IMR-90 (cell line): ENCODE measurements at regions not wholly inside any gene's neighbourhood (a gene's known extent, or its start where the extent isn't known, plus 50 kb on each side); places are given as distances from the start of the nearest gene placed in this dataset.

Source experiments
- ATAC-seq: fragments of 200-7000 bp; cut with Tn5 transposase; 2 replicates; pipeline ENCODE4 v1.9.1; 2020; ENCODE audit warnings: low read depth, mild to moderate bottlenecking, moderate library complexity
- BruUV-seq: library from RNA; stranded (reverse); fragments of 400-500 nt; replicated peaks from 2 replicates; lab custom pipeline; 2021; lab: Mats Ljungman, UMichigan
- CTCF ChIA-PET: fragments of 300-600 bp; formaldehyde crosslinking; extraction: SDS; loops from one replicate; lab custom pipeline; 2021; ENCODE audit warnings: antibody characterized with exemption; lab: Yijun Ruan, JAX
- POLR2A ChIA-PET: fragments of 300-600 bp; sonication (Branson Sonifier 250); formaldehyde crosslinking; loops from one replicate; lab custom pipeline; 2022; ENCODE audit warnings: antibody characterized with exemption; ENCODE audit not compliant: unreplicated experiment; lab: Charles Lee
- DNase-seq: peaks from one replicate; pipeline ENCODE4 v3.0.0; 2013
- H2AFZ ChIP-seq: replicated peaks from 2 replicates; pipeline ENCODE3; 2013; ENCODE audit warnings: low read length, mild to moderate bottlenecking; ENCODE audit not compliant: poor library complexity
- H2AK5ac ChIP-seq: 2 replicates; pipeline ENCODE4 v1.6.1; 2013; ENCODE audit warnings: low read depth, low read length, inconsistent platforms
- H2AK9ac ChIP-seq: replicated peaks from 2 replicates; pipeline ENCODE3; 2013; ENCODE audit warnings: mild to moderate bottlenecking, low read depth, low read length, moderate library complexity; ENCODE audit not compliant: poor library complexity
- H2BK120ac ChIP-seq: 2 replicates; pipeline ENCODE4 v1.6.1; 2013; ENCODE audit warnings: low read depth, low read length, inconsistent platforms
- H2BK15ac ChIP-seq: 3 replicates; pipeline ENCODE4 v1.6.1; 2013; ENCODE audit warnings: low read depth, low read length, inconsistent platforms
- H2BK20ac ChIP-seq: 2 replicates; pipeline ENCODE4 v1.6.1; 2013; ENCODE audit warnings: low read depth, mild to moderate bottlenecking, inconsistent platforms, low read length, moderate library complexity
- H2BK5ac ChIP-seq: 2 replicates; pipeline ENCODE4 v1.6.1; 2013; ENCODE audit warnings: mild to moderate bottlenecking, low read depth, low read length, inconsistent platforms; ENCODE audit not compliant: poor library complexity, severe bottlenecking
- H3K14ac ChIP-seq: replicated peaks from 2 replicates; pipeline ENCODE4 v1.6.1; 2013; ENCODE audit warnings: low read depth, low read length, inconsistent platforms
- H3K18ac ChIP-seq: 2 replicates; pipeline ENCODE4 v1.6.1; 2013; ENCODE audit warnings: low read depth, low read length, control low read depth
- H3K23ac ChIP-seq: 2 replicates; pipeline ENCODE4 v1.6.1; 2013; ENCODE audit warnings: low read depth, low read length, inconsistent platforms
- H3K27ac ChIP-seq: 2 replicates; pipeline ENCODE4 v1.5.1; 2013; ENCODE audit warnings: mild to moderate bottlenecking, control low read depth, low read length; ENCODE audit not compliant: insufficient read depth
- H3K27me3 ChIP-seq: 2 replicates; pipeline ENCODE4 v1.6.1; 2013; ENCODE audit warnings: low read length; ENCODE audit not compliant: control insufficient read depth, insufficient read depth
- H3K36me3 ChIP-seq: 2 replicates; pipeline ENCODE4 v1.6.1; 2013; ENCODE audit warnings: low read length, mixed read lengths; ENCODE audit not compliant: control insufficient read depth, insufficient read depth
- H3K4ac ChIP-seq: 2 replicates; pipeline ENCODE4 v1.6.1; 2013; ENCODE audit warnings: low read depth, low read length, inconsistent platforms
- H3K4me1 ChIP-seq: 2 replicates; pipeline ENCODE4 v1.6.1; 2013; ENCODE audit warnings: low read length, mixed read lengths; ENCODE audit not compliant: control insufficient read depth, insufficient read depth
- H3K4me2 ChIP-seq: 2 replicates; pipeline ENCODE4 v1.6.1; 2013; ENCODE audit warnings: low read depth, mild to moderate bottlenecking, control low read depth, low read length, moderate library complexity
- H3K4me3 ChIP-seq: 2 replicates; pipeline ENCODE4 v1.5.1; 2013; ENCODE audit warnings: low read depth, mild to moderate bottlenecking, control low read depth, low read length, moderate library complexity; ENCODE audit not compliant: insufficient read depth
- H3K56ac ChIP-seq: 2 replicates; pipeline ENCODE4 v1.6.1; 2013; ENCODE audit warnings: low read length, inconsistent platforms; ENCODE audit not compliant: insufficient read depth; ENCODE audit errors: extremely low read depth
- H3K79me1 ChIP-seq, 2 experiments: 2 replicates each; pipeline ENCODE4 v1.6.1; 2013; ENCODE audit warnings: low read length in 2 of 2, inconsistent platforms in 1 of 2, low read depth in 1 of 2
- H3K9ac ChIP-seq: 2 replicates; pipeline ENCODE4 v1.6.1; 2013; ENCODE audit warnings: low read depth, low read length, control low read depth
- H3K9me1 ChIP-seq: 2 replicates; pipeline ENCODE4 v1.6.1; 2013; ENCODE audit warnings: low read length, inconsistent platforms; ENCODE audit not compliant: insufficient read depth
- H3K9me3 ChIP-seq: 2 replicates; pipeline ENCODE4 v1.6.1; 2013; ENCODE audit warnings: low read length; ENCODE audit not compliant: control insufficient read depth, insufficient read depth
- H4K20me1 ChIP-seq: 2 replicates; pipeline ENCODE4 v1.6.1; 2013; ENCODE audit warnings: low read length, inconsistent platforms; ENCODE audit not compliant: insufficient read depth
- H4K5ac ChIP-seq: 2 replicates; pipeline ENCODE4 v1.6.1; 2013; ENCODE audit warnings: mild to moderate bottlenecking, low read depth, low read length, control low read depth
- H4K8ac ChIP-seq, 2 experiments: 2 replicates each; pipeline ENCODE4 v1.6.1; 2013; ENCODE audit warnings: low read depth in 2 of 2, low read length in 2 of 2, control low read depth in 1 of 2, inconsistent platforms in 1 of 2
- H4K91ac ChIP-seq: 2 replicates; pipeline ENCODE4 v1.6.1; 2013; ENCODE audit warnings: low read depth, low read length, inconsistent platforms; ENCODE audit not compliant: insufficient read depth
- BHLHE40 ChIP-seq: fragments of 150-350 bp; IDR thresholded peaks from 2 replicates; pipeline ENCODE4 v1.6.1; 2016; ENCODE audit warnings: mild to moderate bottlenecking, low read depth, low read length
- CHD1 ChIP-seq: IDR thresholded peaks from 2 replicates; pipeline ENCODE4 v1.6.1; 2012; ENCODE audit warnings: low read depth, low read length, improper control_type of control experiment
- CTCF ChIP-seq: conservative IDR thresholded peaks from 2 replicates; pipeline ENCODE4 v1.5.1; 2012; ENCODE audit warnings: mild to moderate bottlenecking, low read depth, low read length, improper control_type of control experiment
- ELK1 ChIP-seq: fragments of 150-350 bp; IDR thresholded peaks from 2 replicates; pipeline ENCODE4 v1.6.1; 2016; ENCODE audit warnings: low read depth, mild to moderate bottlenecking, low read length, moderate library complexity, borderline replicate concordance
- FOS ChIP-seq: fragments of 150-350 bp; IDR thresholded peaks from 2 replicates; pipeline ENCODE4 v1.6.1; 2016; ENCODE audit warnings: low read depth, low read length
- MAFK ChIP-seq: IDR thresholded peaks from 2 replicates; pipeline ENCODE4 v1.6.1; 2012; ENCODE audit warnings: low read depth, low read length, improper control_type of control experiment
- MAZ ChIP-seq: IDR thresholded peaks from 2 replicates; pipeline ENCODE4 v1.6.1; 2012; ENCODE audit warnings: low read depth, mild to moderate bottlenecking, low read length, improper control_type of control experiment, moderate library complexity, borderline replicate concordance
- NFE2L2 ChIP-seq: fragments of 150-350 bp; IDR thresholded peaks from 2 replicates; pipeline ENCODE4 v1.6.1; 2016; ENCODE audit warnings: low read depth, mild to moderate bottlenecking, low read length
- RAD21 ChIP-seq: IDR thresholded peaks from 2 replicates; pipeline ENCODE4 v1.6.1; 2012; ENCODE audit warnings: low read length, improper control_type of control experiment
- dilution Hi-C: fragments of 300-500 bp; cut with HindIII; formaldehyde crosslinking; loops from one replicate; pipeline ENCODE4 v1.14.3; 2018; ENCODE audit warnings: low sequenced_read_pairs; ENCODE audit not compliant: unreplicated experiment
- in situ Hi-C: fragments of 300-500 bp; cut with MboI; formaldehyde crosslinking; loops from 3 replicates; pipeline ENCODE4 v1.14.3; 2019; ENCODE audit warnings: low sequenced_read_pairs, inconsistent platforms, mixed read lengths
- intact Hi-C: fragments of 100-400 bp; cut with micrococcal nuclease; formaldehyde crosslinking; loops from 2 replicates; pipeline ENCODE4 v1.10.0; 2022
- TF ChIP-seq, protein P1 (sequence below): fragments of 150-350 bp; IDR thresholded peaks from 2 replicates; pipeline ENCODE4 v1.6.1; 2017; ENCODE audit warnings: mild to moderate bottlenecking, antibody characterized with exemption, low read length, low read depth

- Histone ChIP-seq H2AK9ac (no peak overlapping the region), H4K91ac (no peak overlapping the region), H4K5ac (no peak overlapping the region), H3K18ac (no peak overlapping the region), H3K14ac (no peak overlapping the region), H2BK5ac (no peak overlapping the region), H2AFZ (no peak overlapping the region), H3K4me1 (no peaks in the 10 kb centered on the region), H2BK15ac (no peak overlapping the region), H3K4me2 (no peak overlapping the region), H3K36me3 (no peaks in the 10 kb centered on the region), H3K9me1 (no peaks in the 10 kb centered on the region), H3K56ac (no peak overlapping the region), H3K23ac (no peak overlapping the region), H2BK20ac (no peak overlapping the region), H3K27me3 (no peaks in the 10 kb centered on the region), H3K9me3 (no peaks in the 10 kb centered on the region), H3K9ac (no peak overlapping the region), H2AK5ac (no peak overlapping the region), H3K27ac (no peak overlapping the region), H4K8ac (no peak overlapping the region), H3K79me1 (no peaks in the 10 kb centered on the region), H3K4me3 (no peak overlapping the region), H4K20me1 (no peaks in the 10 kb centered on the region), H3K4ac (no peak overlapping the region), H2BK120ac (no peak overlapping the region)
- no TSS peak for BruUV-seq
- dilution Hi-C loops (no loop called here), intact Hi-C loops (no loop called here), in situ Hi-C loops (no loop called here)
- ChIA-PET CTCF (no interaction called here), POLR2A (no interaction called here)
- ATAC-seq (no peak), DNase-seq (no peak)
- TF ChIP-seq ELK1 (no peak), MAZ (no peak), CHD1 (no peak), FOS (no peak), NFE2L2 (no peak), CTCF (no peak), RAD21 (no peak), MAFK (no peak), BHLHE40 (no peak)
- TF ChIP-seq, protein P1, sequence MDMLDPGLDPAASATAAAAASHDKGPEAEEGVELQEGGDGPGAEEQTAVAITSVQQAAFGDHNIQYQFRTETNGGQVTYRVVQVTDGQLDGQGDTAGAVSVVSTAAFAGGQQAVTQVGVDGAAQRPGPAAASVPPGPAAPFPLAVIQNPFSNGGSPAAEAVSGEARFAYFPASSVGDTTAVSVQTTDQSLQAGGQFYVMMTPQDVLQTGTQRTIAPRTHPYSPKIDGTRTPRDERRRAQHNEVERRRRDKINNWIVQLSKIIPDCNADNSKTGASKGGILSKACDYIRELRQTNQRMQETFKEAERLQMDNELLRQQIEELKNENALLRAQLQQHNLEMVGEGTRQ, result no peak
Measured at GRCh38 chr10:90051474-90051873, 350.1 kb downstream of the KIF20B start.
